Fibroblast of pulmonary artery (primary cell): ENCODE measurements at regions not wholly inside any gene's neighbourhood (a gene's known extent, or its start where the extent isn't known, plus 50 kb on each side); places are given as distances from the start of the nearest gene placed in this dataset.

Experiments
- DNase-seq: peaks from one replicate; pipeline ENCODE4 v3.0.0-alpha.2; 2010; ENCODE audit warnings: low read depth
- H3K4me3 ChIP-seq: replicated peaks from 2 replicates; pipeline ENCODE4 v1.5.1; 2011; ENCODE audit warnings: low read depth, mild to moderate bottlenecking, control low read depth, low read length, moderate library complexity
- CTCF ChIP-seq: IDR thresholded peaks from 2 replicates; pipeline ENCODE4 v1.5.1; 2011; ENCODE audit warnings: mild to moderate bottlenecking, control low read depth, low read length, inconsistent platforms; ENCODE audit errors: missing control alignments

- no peak overlapping the region for H3K4me3 ChIP-seq
- no peak for DNase-seq
- no peak for TF ChIP-seq CTCF
These were observed 59.5 kb upstream of the ANKS1B start for GRCh38 chr12:100044266-100044665.

GRCh38 chr12:100043631-100044030 is 58.9 kb upstream of the ANKS1B start:
- no peak overlapping the region for H3K4me3 ChIP-seq
- DNase-seq = no peak
- TF ChIP-seq CTCF = no peak
